OCI-LY7 (cell line): ENCODE measurements at regions not wholly inside any gene's neighbourhood (a gene's known extent, or its start where the extent isn't known, plus 50 kb on each side); places are given as distances from the start of the nearest gene placed in this dataset.

Source experiments
- EZH2phosphoT487 ChIP-seq: fragments of 200-600 bp; sonication (generic); IDR thresholded peaks from 2 replicates; pipeline ENCODE4 v1.6.1; 2018; ENCODE audit warnings: low read depth, borderline replicate concordance, mild to moderate bottlenecking, mixed run types, antibody characterized with exemption, low read length, moderate library complexity, mixed read lengths
- TF ChIP-seq, protein P1 (sequence below): fragments of 200-600 bp; sonication (generic); conservative IDR thresholded peaks from 2 replicates; pipeline ENCODE4 v1.5.1; 2014; ENCODE audit warnings: mild to moderate bottlenecking, antibody characterized with exemption, low read length, moderate library complexity, mixed read lengths

DNA sequence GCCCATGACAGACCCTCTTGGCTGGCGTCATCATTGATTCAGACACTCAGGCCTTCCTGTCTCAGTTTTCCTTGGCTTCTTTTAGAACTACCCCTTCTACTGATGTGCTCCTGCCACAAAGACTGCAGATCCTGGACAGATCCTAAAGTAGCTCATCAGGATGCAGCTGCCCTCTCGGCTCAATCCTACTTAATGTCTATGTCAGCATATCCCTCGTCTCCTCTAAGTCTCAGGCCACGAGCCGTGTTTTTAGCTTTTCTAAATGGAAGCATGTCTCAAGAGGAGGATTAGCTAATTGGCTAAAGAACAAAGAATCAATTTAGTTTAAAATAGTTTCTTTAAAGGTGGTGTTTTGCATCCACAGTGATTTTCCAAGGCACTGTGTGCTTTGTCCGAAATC, 447.7 kb downstream of the STIM2 start:
- TF ChIP-seq, protein P1, sequence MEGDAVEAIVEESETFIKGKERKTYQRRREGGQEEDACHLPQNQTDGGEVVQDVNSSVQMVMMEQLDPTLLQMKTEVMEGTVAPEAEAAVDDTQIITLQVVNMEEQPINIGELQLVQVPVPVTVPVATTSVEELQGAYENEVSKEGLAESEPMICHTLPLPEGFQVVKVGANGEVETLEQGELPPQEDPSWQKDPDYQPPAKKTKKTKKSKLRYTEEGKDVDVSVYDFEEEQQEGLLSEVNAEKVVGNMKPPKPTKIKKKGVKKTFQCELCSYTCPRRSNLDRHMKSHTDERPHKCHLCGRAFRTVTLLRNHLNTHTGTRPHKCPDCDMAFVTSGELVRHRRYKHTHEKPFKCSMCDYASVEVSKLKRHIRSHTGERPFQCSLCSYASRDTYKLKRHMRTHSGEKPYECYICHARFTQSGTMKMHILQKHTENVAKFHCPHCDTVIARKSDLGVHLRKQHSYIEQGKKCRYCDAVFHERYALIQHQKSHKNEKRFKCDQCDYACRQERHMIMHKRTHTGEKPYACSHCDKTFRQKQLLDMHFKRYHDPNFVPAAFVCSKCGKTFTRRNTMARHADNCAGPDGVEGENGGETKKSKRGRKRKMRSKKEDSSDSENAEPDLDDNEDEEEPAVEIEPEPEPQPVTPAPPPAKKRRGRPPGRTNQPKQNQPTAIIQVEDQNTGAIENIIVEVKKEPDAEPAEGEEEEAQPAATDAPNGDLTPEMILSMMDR, result no peak
- TF ChIP-seq EZH2phosphoT487, result no peak
